Nephron progenitor cell (in vitro differentiated cells): ENCODE measurements at regions not wholly inside any gene's neighbourhood (a gene's known extent, or its start where the extent isn't known, plus 50 kb on each side); places are given as distances from the start of the nearest gene placed in this dataset.
A peak's percentile ranks its signal among the peaks of the same experiment; 100 is the strongest.

ENCODE experiments used
- DNase-seq: peaks from one replicate; pipeline ENCODE4 v3.0.0; 2021
- H3K27ac Mint-ChIP-seq: 2 replicates; pipeline ENCODE4 v1.8.0; 2021; ENCODE audit warnings: mild to moderate bottlenecking, moderate library complexity, mixed read lengths
- H3K27me3 Mint-ChIP-seq: 2 replicates; pipeline ENCODE4 v1.8.0; 2021; ENCODE audit warnings: mild to moderate bottlenecking, low read depth, mixed read lengths; ENCODE audit not compliant: poor library complexity
- H3K36me3 Mint-ChIP-seq: 2 replicates; pipeline ENCODE4 v1.8.0; 2021; ENCODE audit warnings: low read depth, mixed read lengths
- H3K4me1 Mint-ChIP-seq: 2 replicates; pipeline ENCODE4 v1.8.0; 2021; ENCODE audit warnings: mixed read lengths
- H3K4me3 Mint-ChIP-seq: 2 replicates; pipeline ENCODE4 v1.8.0; 2021; ENCODE audit warnings: mild to moderate bottlenecking, moderate library complexity, mixed read lengths
- H3K9me3 Mint-ChIP-seq: 2 replicates; pipeline ENCODE4 v1.8.0; 2021; ENCODE audit warnings: mild to moderate bottlenecking, moderate library complexity, mixed read lengths
- TF ChIP-seq, protein P1 (sequence below): fragments of 200-600 bp; sonication (generic); IDR thresholded peaks from 2 replicates; pipeline ENCODE4 v1.5.0; 2021; ENCODE audit warnings: antibody characterized with exemption

DNA sequence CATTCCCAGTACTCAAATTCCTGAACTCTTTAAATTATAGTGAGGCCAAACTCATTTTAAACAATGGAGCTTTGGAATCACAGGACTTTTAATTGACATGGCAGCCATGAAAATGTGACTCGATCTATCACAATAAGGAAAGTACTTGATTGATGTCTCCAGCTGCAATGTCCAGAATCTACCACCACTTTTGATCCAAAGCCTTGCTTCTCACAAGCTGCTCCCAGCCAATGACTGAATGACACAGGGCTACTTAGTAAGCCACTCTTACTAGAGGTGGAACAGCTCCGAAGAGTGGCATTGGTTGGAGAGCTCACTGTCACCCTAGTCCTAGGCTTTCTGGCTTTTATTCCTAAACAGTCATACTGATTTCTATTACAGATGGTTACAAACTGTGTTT is 270.1 kb downstream of the IRS1 start:
- Mint-ChIP-seq H3K4me1 (peaks cover 6% of the 10 kb centered on the region), H3K36me3 (no peaks in the 10 kb centered on the region), H3K27ac (no peak overlapping the region), H3K27me3 (no peaks in the 10 kb centered on the region), H3K4me3 (no peak overlapping the region), H3K9me3 (no peaks in the 10 kb centered on the region)
- TF ChIP-seq, protein P1, sequence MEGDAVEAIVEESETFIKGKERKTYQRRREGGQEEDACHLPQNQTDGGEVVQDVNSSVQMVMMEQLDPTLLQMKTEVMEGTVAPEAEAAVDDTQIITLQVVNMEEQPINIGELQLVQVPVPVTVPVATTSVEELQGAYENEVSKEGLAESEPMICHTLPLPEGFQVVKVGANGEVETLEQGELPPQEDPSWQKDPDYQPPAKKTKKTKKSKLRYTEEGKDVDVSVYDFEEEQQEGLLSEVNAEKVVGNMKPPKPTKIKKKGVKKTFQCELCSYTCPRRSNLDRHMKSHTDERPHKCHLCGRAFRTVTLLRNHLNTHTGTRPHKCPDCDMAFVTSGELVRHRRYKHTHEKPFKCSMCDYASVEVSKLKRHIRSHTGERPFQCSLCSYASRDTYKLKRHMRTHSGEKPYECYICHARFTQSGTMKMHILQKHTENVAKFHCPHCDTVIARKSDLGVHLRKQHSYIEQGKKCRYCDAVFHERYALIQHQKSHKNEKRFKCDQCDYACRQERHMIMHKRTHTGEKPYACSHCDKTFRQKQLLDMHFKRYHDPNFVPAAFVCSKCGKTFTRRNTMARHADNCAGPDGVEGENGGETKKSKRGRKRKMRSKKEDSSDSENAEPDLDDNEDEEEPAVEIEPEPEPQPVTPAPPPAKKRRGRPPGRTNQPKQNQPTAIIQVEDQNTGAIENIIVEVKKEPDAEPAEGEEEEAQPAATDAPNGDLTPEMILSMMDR, result no peak
- no peak for DNase-seq

DNA sequence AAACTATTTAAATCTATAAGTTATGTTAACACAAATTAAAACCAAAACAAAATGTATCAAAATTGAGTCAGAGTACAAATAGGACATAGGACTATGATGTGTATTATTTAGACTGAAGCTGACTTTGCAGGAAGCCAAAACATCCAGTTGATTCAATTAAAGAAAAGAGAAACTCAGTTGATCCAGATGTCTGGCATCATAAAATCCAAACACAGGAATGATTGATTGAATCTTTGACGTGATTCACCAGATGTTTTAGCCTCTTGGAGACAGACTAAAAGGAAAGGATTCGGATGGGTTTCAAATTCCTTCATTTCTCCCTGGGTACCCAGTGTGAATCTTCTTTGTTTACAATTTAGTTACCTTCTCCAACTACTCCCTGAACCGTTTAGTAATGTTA is 272.9 kb downstream of the IRS1 start:
- no peak overlapping the region for H3K27ac Mint-ChIP-seq
- H3K4me1 Mint-ChIP-seq, result peaks cover 6% of the 10 kb centered on the region
- H3K4me3 Mint-ChIP-seq, result no peak overlapping the region

DNA sequence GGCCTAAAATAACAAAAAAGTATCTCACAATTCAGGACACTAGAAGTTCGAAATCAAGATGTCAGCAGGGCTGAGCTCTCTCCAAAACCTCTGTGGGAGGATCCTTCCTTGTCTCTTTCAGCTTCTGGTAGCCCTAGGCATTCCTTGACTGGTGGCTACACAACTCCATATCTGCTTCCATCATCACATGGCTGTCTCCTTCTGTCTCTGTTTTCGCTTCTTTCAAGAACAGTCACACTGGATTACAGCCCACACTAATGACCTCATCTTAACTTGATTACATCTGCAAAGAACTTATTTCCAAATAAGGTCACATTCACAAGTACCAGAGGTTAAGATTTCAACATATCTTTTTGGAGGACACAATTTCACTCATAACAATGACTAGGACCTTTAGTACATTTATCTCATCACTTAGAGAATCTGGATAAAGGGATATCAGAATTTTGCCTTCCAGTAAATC is 275.2 kb downstream of the IRS1 start:
- no peak for DNase-seq
- H3K27ac Mint-ChIP-seq, result no peak overlapping the region
- H3K36me3 Mint-ChIP-seq, result no peaks in the 10 kb centered on the region
- peaks cover 12% of the 10 kb centered on the region for H3K9me3 Mint-ChIP-seq
- no peak overlapping the region for H3K4me3 Mint-ChIP-seq
- TF ChIP-seq, protein P1, result no peak
- H3K4me1 Mint-ChIP-seq, result no peaks in the 10 kb centered on the region
- H3K27me3 Mint-ChIP-seq, result peaks cover 2% of the 10 kb centered on the region

More for the DNA sequence above, 272.9 kb downstream of the IRS1 start:
- no peak for DNase-seq
- peaks cover 2% of the 10 kb centered on the region for H3K27me3 Mint-ChIP-seq
- TF ChIP-seq, protein P1, result no peak
- H3K36me3 Mint-ChIP-seq, result no peaks in the 10 kb centered on the region
- H3K9me3 Mint-ChIP-seq, result no peaks in the 10 kb centered on the region

DNA sequence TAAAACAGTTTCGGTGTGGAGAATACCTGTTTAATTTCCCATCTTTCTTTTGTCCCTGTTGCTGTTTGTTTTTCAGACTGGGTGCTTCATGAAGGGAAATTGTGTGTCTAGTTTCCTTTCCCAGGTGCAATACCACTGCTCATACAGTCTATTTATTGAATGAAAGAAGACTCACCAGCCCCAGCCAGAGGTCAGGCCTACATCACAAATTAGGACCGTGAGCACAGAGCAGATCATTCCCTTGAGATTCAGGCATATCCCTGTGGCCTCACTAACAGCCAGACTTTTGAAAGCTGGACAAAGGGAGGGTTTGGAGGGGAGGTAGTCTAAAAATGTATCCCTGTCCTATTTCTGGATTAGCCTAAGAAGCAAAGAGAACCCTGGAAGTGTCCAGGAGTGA is 278.9 kb downstream of the IRS1 start:
- H3K9me3 Mint-ChIP-seq, result peaks cover 17% of the 10 kb centered on the region
- no peaks in the 10 kb centered on the region for H3K4me1 Mint-ChIP-seq
- TF ChIP-seq, protein P1, result no peak
- H3K4me3 Mint-ChIP-seq, result no peak overlapping the region
- H3K27ac Mint-ChIP-seq, result no peak overlapping the region
- peaks cover 2% of the 10 kb centered on the region for H3K27me3 Mint-ChIP-seq
- DNase-seq, result no peak
- no peaks in the 10 kb centered on the region for H3K36me3 Mint-ChIP-seq

DNA sequence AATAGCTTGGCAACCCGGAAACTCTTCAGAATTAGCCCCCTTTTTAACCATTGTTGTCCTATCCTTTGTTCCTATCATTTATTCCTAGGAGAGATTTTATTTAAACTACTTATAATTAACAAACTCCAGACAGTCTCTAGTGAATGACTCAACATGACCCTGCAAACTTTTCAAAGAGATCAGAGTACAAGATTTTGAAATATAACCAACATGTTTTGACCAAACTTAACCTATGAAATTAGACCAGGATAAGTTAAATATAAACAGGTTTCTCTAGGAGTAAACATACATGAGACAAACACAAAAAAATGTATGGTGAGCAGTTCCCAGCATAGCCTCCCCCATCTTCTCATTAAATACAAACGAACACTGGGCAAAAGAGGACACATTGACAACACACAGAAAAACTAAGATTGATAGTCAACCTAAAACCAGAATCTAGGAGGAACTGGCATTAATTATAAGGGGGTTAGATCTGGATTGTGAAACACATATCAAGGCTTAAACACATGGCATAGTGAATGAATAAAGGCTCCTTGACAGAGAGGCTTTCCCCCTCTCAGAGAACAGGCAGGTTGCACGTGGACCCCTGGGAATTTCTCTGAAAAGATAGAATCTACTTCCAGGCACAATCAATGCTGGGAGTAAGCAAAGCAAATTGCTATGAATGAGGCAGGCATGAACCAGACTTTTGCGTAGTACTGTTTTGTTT is 284.1 kb downstream of the IRS1 start:
- H3K4me1 Mint-ChIP-seq, result no peaks in the 10 kb centered on the region
- H3K27me3 Mint-ChIP-seq, result peaks cover 6% of the 10 kb centered on the region
- no peak for DNase-seq
- peaks cover 9% of the 10 kb centered on the region for H3K9me3 Mint-ChIP-seq
- TF ChIP-seq, protein P1, result no peak
- H3K4me3 Mint-ChIP-seq, result no peak overlapping the region
- H3K27ac Mint-ChIP-seq, result peak overlapping the region; percentile 12
- no peaks in the 10 kb centered on the region for H3K36me3 Mint-ChIP-seq

DNA sequence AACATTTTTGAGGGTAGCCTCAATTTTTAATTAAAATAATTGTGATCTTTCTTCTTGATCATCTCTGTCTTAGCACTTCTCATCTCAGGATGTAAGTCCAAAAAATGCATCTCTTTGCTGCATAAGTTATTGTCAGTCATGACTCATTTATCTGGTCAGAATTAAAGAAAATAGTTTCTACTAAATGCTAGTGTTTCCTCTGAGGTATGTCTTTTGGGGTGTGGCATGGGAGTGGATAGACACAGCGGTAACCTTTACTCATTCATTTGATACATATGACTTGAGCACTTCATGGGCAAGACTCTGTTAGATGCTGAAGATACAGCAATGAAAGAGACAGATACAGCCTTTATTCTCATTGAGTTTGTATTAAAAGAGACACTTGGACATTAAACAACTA is 284.7 kb downstream of the IRS1 start:
- Mint-ChIP-seq H3K27me3 (peaks cover 6% of the 10 kb centered on the region), H3K27ac (no peak overlapping the region), H3K4me1 (no peaks in the 10 kb centered on the region), H3K36me3 (no peaks in the 10 kb centered on the region), H3K9me3 (peaks cover 8% of the 10 kb centered on the region), H3K4me3 (no peak overlapping the region)
- no peak for DNase-seq
- TF ChIP-seq, protein P1, result no peak
